Ovary (tissue), 7 donors: ENCODE measurements at regions not wholly inside any gene's neighbourhood (a gene's known extent, or its start where the extent isn't known, plus 50 kb on each side); places are given as distances from the start of the nearest gene placed in this dataset.

Source experiments
- DNase-seq, 5 donors: peaks; one replicate each; pipeline ENCODE4 v3.0.0-alpha.2; 2019 to 2020
- H3K27ac ChIP-seq, 2 donors: fragments of 200-600 bp; one replicate each; pipeline versions ENCODE4 v1.5.1 to v1.8.0; 2019 to 2022
- H3K27me3 ChIP-seq: fragments of 200-600 bp; one replicate; pipeline ENCODE4 v1.8.0; 2022
- H3K36me3 ChIP-seq: fragments of 200-600 bp; sonication (generic); one replicate; pipeline ENCODE4 v1.5.1; 2019
- H3K4me1 ChIP-seq: one replicate; pipeline ENCODE4 v1.8.1; 2013; ENCODE audit warnings: mild to moderate bottlenecking, moderate library complexity; ENCODE audit not compliant: insufficient read depth
- H3K4me3 ChIP-seq: fragments of 200-600 bp; sonication (generic); one replicate; pipeline ENCODE4 v1.5.1; 2017
- H3K9me3 ChIP-seq, 2 donors: fragments of 200-600 bp in 1 of 2; sonication (generic) in 1 of 2; one replicate each; pipeline versions ENCODE4 v1.5.1 to v1.8.1; 2013 to 2019; ENCODE audit warnings: mild to moderate bottlenecking in 1 of 2, moderate library complexity in 1 of 2
- CTCF ChIP-seq, 3 donors: fragments of 450-650 bp in 2 of 3; fragments of 200-600 bp in 1 of 3; IDR thresholded peaks; one replicate each; pipeline versions ENCODE4 v1.5.1 to v1.8.0; 2016 to 2022; ENCODE audit warnings: antibody characterized with exemption in 3 of 3, mild to moderate bottlenecking in 1 of 3
- EP300 ChIP-seq: sonication (generic); formaldehyde crosslinking; IDR thresholded peaks from one replicate; pipeline ENCODE4 v1.6.1; 2017; ENCODE audit warnings: antibody characterized with exemption
- POLR2A ChIP-seq: fragments of 450-650 bp; IDR thresholded peaks from one replicate; pipeline ENCODE4 v1.6.1; 2017; ENCODE audit warnings: antibody characterized with exemption, mild to moderate bottlenecking, moderate library complexity
- WGBS, 3 donors: extraction: QIAGEN DNeasy Blood & Tissue Kit in 1 of 3; methylation state at CpG; one replicate each; pipeline versions ENCODE4 v1.1.5 to v1.1.7; 2013 to 2017; 5-methylcytosine and 5-hydroxymethylcytosine counted together
- intact Hi-C, 4 donors: fragments of 100-400 bp; cut with DNase I; formaldehyde crosslinking; loops; one replicate each; pipeline versions ENCODE4 v1.11.0 to v1.15.1; 2022 to 2023
- donor health status: DM: no; HTN: no; CAD: no; lungs with moderate emphysema.
- donor health status: DM: no; HTN: no; CAD: no.
- donor health status: Bipolar disorder and iron deficiency.
- donor health status: DM: no; HTN: no; CAD: no.
- donor health status: DM: yes; HTN: yes; CAD: no.

GRCh38 chr16:47995354-47995753, 160.4 kb downstream of the ABCC12 start:
- no peak for DNase-seq
- H3K27ac ChIP-seq = no peak overlapping the region
- TF ChIP-seq POLR2A = no peak
- no peak for TF ChIP-seq EP300
- TF ChIP-seq CTCF (IDR thresholded peaks at IDR 0.05) = no peak
- no peaks in the 10 kb centered on the region for H3K36me3 ChIP-seq
- H3K4me3 ChIP-seq = no peak overlapping the region
- intact Hi-C loops = no loop called here
- WGBS, 3 donors = 71 to 90% (median 75%) methylated on average over 2 of the region's 2 CpGs
- H3K9me3 ChIP-seq = no peaks in the 10 kb centered on the region
- no peaks in the 10 kb centered on the region for H3K27me3 ChIP-seq
- H3K4me1 ChIP-seq = no peaks in the 10 kb centered on the region

- no peak for DNase-seq
- TF ChIP-seq EP300 = no peak
- no peak for TF ChIP-seq CTCF (IDR thresholded peaks at IDR 0.05)
- no peak for TF ChIP-seq POLR2A
- Histone ChIP-seq H3K4me3 (no peak overlapping the region), H3K27ac (no peak overlapping the region), H3K27me3 (no peaks in the 10 kb centered on the region), H3K4me1 (no peaks in the 10 kb centered on the region), H3K9me3 (no peaks in the 10 kb centered on the region), H3K36me3 (no peaks in the 10 kb centered on the region)
- 62 to 77% (median 77%) methylated on average over 2 of the region's 2 CpGs for WGBS, 3 donors
- intact Hi-C loops = no loop called here
Measured at GRCh38 chr16:47991491-47991890, 164.3 kb downstream of the ABCC12 start.

- DNase-seq = no peak
- intact Hi-C loops = no loop called here
- no peak for TF ChIP-seq EP300
- no peak for TF ChIP-seq POLR2A
- TF ChIP-seq CTCF (IDR thresholded peaks at IDR 0.05) = no peak
- no peaks in the 10 kb centered on the region for H3K9me3 ChIP-seq
- 75 to 86% (median 81%) methylated on average over 2 of the region's 2 CpGs for WGBS, 3 donors
- no peak overlapping the region for H3K4me3 ChIP-seq
- H3K27ac ChIP-seq = no peak overlapping the region
- H3K4me1 ChIP-seq = no peaks in the 10 kb centered on the region
- no peaks in the 10 kb centered on the region for H3K36me3 ChIP-seq
- no peaks in the 10 kb centered on the region for H3K27me3 ChIP-seq
Measured at GRCh38 chr16:47990676-47991075, 165.1 kb downstream of the ABCC12 start.

GRCh38 chr16:47987136-47987535, 168.7 kb downstream of the ABCC12 start:
- Histone ChIP-seq H3K36me3 (no peaks in the 10 kb centered on the region), H3K4me3 (no peak overlapping the region), H3K27me3 (no peaks in the 10 kb centered on the region), H3K4me1 (no peaks in the 10 kb centered on the region), H3K9me3 (no peaks in the 10 kb centered on the region), H3K27ac (no peak overlapping the region)
- intact Hi-C loops = no loop called here
- TF ChIP-seq CTCF (IDR thresholded peaks at IDR 0.05) = no peak
- TF ChIP-seq EP300 = no peak
- TF ChIP-seq POLR2A = no peak
- 79 to 82% (median 80%) methylated on average over 2 of the region's 2 CpGs for WGBS, 3 donors
- no peak for DNase-seq

- H3K4me3 ChIP-seq = no peak overlapping the region
- H3K36me3 ChIP-seq = no peaks in the 10 kb centered on the region
- H3K9me3 ChIP-seq = no peaks in the 10 kb centered on the region
- no peak for DNase-seq
- H3K27ac ChIP-seq = no peak overlapping the region
- H3K4me1 ChIP-seq = no peaks in the 10 kb centered on the region
- TF ChIP-seq POLR2A (no peak), EP300 (no peak), CTCF (IDR thresholded peaks at IDR 0.05) (no peak)
- intact Hi-C loops = no loop called here
- H3K27me3 ChIP-seq = no peaks in the 10 kb centered on the region
Measured at GRCh38 chr16:47986031-47986430, 169.8 kb downstream of the ABCC12 start.
